Activated CD8-positive, alpha-beta T cell treated with anti-CD3 and anti-CD28 coated beads, Interleukin-2, amount 10 ng/mL, durations not matched to agents 7 days and 5 days (primary cell): ENCODE measurements at regions not wholly inside any gene's neighbourhood (a gene's known extent, or its start where the extent isn't known, plus 50 kb on each side); places are given as distances from the start of the nearest gene placed in this dataset.

Source experiments
- ATAC-seq: fragments of 150-1000 bp; cut with Tn5 transposase; one replicate; pipeline ENCODE4 v1.10.0; 2021; ENCODE audit warnings: moderate library complexity
- CTCF ChIA-PET: fragments of 350-600 bp; sonication (Branson Sonifier 250); formaldehyde crosslinking; loops from one replicate; lab custom pipeline; 2021; ENCODE audit warnings: antibody characterized with exemption; lab: Charles Lee
- POLR2A ChIA-PET: fragments of 350-600 bp; sonication (Branson Sonifier 250); formaldehyde crosslinking; loops from one replicate; lab custom pipeline; 2021; ENCODE audit warnings: antibody characterized with exemption; lab: Charles Lee
- DNase-seq: peaks from one replicate; pipeline ENCODE4 v3.0.0-alpha.2; 2020
- H3K27ac Mint-ChIP-seq: one replicate; pipeline ENCODE4 v1.8.0; 2021; ENCODE audit warnings: mild to moderate bottlenecking, mixed read lengths
- H3K27me3 Mint-ChIP-seq: one replicate; pipeline ENCODE4 v1.8.0; 2021; ENCODE audit warnings: low read depth, mixed read lengths
- H3K36me3 Mint-ChIP-seq: one replicate; pipeline ENCODE4 v1.8.0; 2021; ENCODE audit warnings: low read depth, mixed read lengths
- H3K4me1 Mint-ChIP-seq: one replicate; pipeline ENCODE4 v1.8.0; 2021; ENCODE audit warnings: low read depth, mixed read lengths
- H3K4me3 Mint-ChIP-seq: one replicate; pipeline ENCODE4 v1.8.0; 2021; ENCODE audit warnings: mild to moderate bottlenecking, mixed read lengths
- H3K9me3 Mint-ChIP-seq: one replicate; pipeline ENCODE4 v1.8.0; 2022; ENCODE audit warnings: mixed read lengths; ENCODE audit not compliant: insufficient read depth

GRCh38 chr11:104649002-104649401 lies 249.3 kb downstream of the CASP12 start:
- Mint-ChIP-seq H3K27ac (no peak overlapping the region), H3K4me1 (peaks cover 17% of the 10 kb centered on the region), H3K27me3 (no peaks in the 10 kb centered on the region), H3K4me3 (no peak overlapping the region), H3K36me3 (peaks cover 18% of the 10 kb centered on the region), H3K9me3 (peaks cover 12% of the 10 kb centered on the region)
- CTCF ChIA-PET, result no interaction called here
- DNase-seq (no peak), ATAC-seq (no peak)
- POLR2A ChIA-PET, result no interaction called here

- Mint-ChIP-seq H3K4me1 (peaks cover 8% of the 10 kb centered on the region), H3K36me3 (peaks cover 11% of the 10 kb centered on the region), H3K27me3 (no peaks in the 10 kb centered on the region), H3K9me3 (peaks cover 11% of the 10 kb centered on the region), H3K4me3 (no peak overlapping the region), H3K27ac (no peak overlapping the region)
- DNase-seq (no peak), ATAC-seq (no peak)
- CTCF ChIA-PET, result no interaction called here
- POLR2A ChIA-PET, result no interaction called here
Observed at GRCh38 chr11:104645261-104646222, 252.7 kb downstream of the CASP12 start.

GRCh38 chr11:104637662-104638170 lies 260.5 kb downstream of the CASP12 start:
- ChIA-PET POLR2A (no interaction called here), CTCF (no interaction called here)
- Mint-ChIP-seq H3K27ac (no peak overlapping the region), H3K36me3 (no peaks in the 10 kb centered on the region), H3K4me1 (peaks cover 2% of the 10 kb centered on the region), H3K4me3 (no peak overlapping the region), H3K9me3 (peaks cover 4% of the 10 kb centered on the region), H3K27me3 (no peaks in the 10 kb centered on the region)
- DNase-seq (no peak), ATAC-seq (no peak)

- ATAC-seq (no peak), DNase-seq (no peak)
- no peaks in the 10 kb centered on the region for H3K36me3 Mint-ChIP-seq
- no peaks in the 10 kb centered on the region for H3K4me1 Mint-ChIP-seq
- ChIA-PET CTCF (no interaction called here), POLR2A (no interaction called here)
- H3K9me3 Mint-ChIP-seq, result no peaks in the 10 kb centered on the region
- no peaks in the 10 kb centered on the region for H3K27me3 Mint-ChIP-seq
- no peak overlapping the region for H3K27ac Mint-ChIP-seq
- H3K4me3 Mint-ChIP-seq, result no peak overlapping the region
Observed at GRCh38 chr11:104633226-104633625, 265.0 kb downstream of the CASP12 start.

GRCh38 chr11:104630352-104630751 lies 267.9 kb downstream of the CASP12 start:
- Mint-ChIP-seq H3K4me1 (no peaks in the 10 kb centered on the region), H3K27me3 (no peaks in the 10 kb centered on the region), H3K36me3 (no peaks in the 10 kb centered on the region), H3K27ac (no peak overlapping the region), H3K4me3 (no peak overlapping the region), H3K9me3 (no peaks in the 10 kb centered on the region)
- DNase-seq (no peak), ATAC-seq (no peak)
- ChIA-PET POLR2A (no interaction called here), CTCF (no interaction called here)

- H3K27ac Mint-ChIP-seq, result no peak overlapping the region
- DNase-seq, result no peak
- ChIA-PET POLR2A (no interaction called here), CTCF (no interaction called here)
- H3K36me3 Mint-ChIP-seq, result no peaks in the 10 kb centered on the region
- ATAC-seq, result no peak
- no peak overlapping the region for H3K4me3 Mint-ChIP-seq
- H3K27me3 Mint-ChIP-seq, result no peaks in the 10 kb centered on the region
- peaks cover 4% of the 10 kb centered on the region for H3K9me3 Mint-ChIP-seq
- H3K4me1 Mint-ChIP-seq, result peaks cover 7% of the 10 kb centered on the region
Observed at GRCh38 chr11:104625246-104625645, 273.0 kb downstream of the CASP12 start.

GRCh38 chr11:104624021-104624420 lies 274.2 kb downstream of the CASP12 start:
- POLR2A ChIA-PET, result no interaction called here
- Mint-ChIP-seq H3K27ac (no peak overlapping the region), H3K4me3 (no peak overlapping the region), H3K36me3 (no peaks in the 10 kb centered on the region), H3K9me3 (peaks cover 4% of the 10 kb centered on the region), H3K27me3 (no peaks in the 10 kb centered on the region), H3K4me1 (peaks cover 7% of the 10 kb centered on the region)
- ATAC-seq (no peak), DNase-seq (no peak)
- CTCF ChIA-PET, result no interaction called here

GRCh38 chr11:104623518-104623917 lies 274.7 kb downstream of the CASP12 start:
- Mint-ChIP-seq H3K4me3 (no peak overlapping the region), H3K27ac (no peak overlapping the region), H3K36me3 (no peaks in the 10 kb centered on the region), H3K4me1 (peaks cover 7% of the 10 kb centered on the region), H3K27me3 (no peaks in the 10 kb centered on the region), H3K9me3 (peaks cover 4% of the 10 kb centered on the region)
- POLR2A ChIA-PET, result no interaction called here
- ATAC-seq, result no peak
- DNase-seq, result no peak
- CTCF ChIA-PET, result no interaction called here

GRCh38 chr11:104620991-104621390 lies 277.3 kb downstream of the CASP12 start:
- H3K9me3 Mint-ChIP-seq, result peaks cover 4% of the 10 kb centered on the region
- no peak overlapping the region for H3K27ac Mint-ChIP-seq
- no peaks in the 10 kb centered on the region for H3K27me3 Mint-ChIP-seq
- no peak overlapping the region for H3K4me3 Mint-ChIP-seq
- peaks cover 14% of the 10 kb centered on the region for H3K36me3 Mint-ChIP-seq
- ATAC-seq, result no peak
- ChIA-PET POLR2A (no interaction called here), CTCF (interaction anchor here (1.3 kb wide), 1 partner anchor 11 kb away, joined by 5 read pairs; no protein-coding TSS in a partner anchor)
- peaks cover 7% of the 10 kb centered on the region for H3K4me1 Mint-ChIP-seq
- DNase-seq, result no peak

GRCh38 chr11:104619751-104620150 lies 278.5 kb downstream of the CASP12 start:
- DNase-seq, result no peak
- H3K36me3 Mint-ChIP-seq, result peaks cover 21% of the 10 kb centered on the region
- CTCF ChIA-PET, result interaction anchor here (1.3 kb wide), 1 partner anchor 10 kb away, joined by 5 read pairs; no protein-coding TSS in a partner anchor
- POLR2A ChIA-PET, result no interaction called here
- H3K4me3 Mint-ChIP-seq, result no peak overlapping the region
- no peak for ATAC-seq
- H3K27ac Mint-ChIP-seq, result no peak overlapping the region
- H3K9me3 Mint-ChIP-seq, result peaks cover 4% of the 10 kb centered on the region
- H3K27me3 Mint-ChIP-seq, result no peaks in the 10 kb centered on the region
- H3K4me1 Mint-ChIP-seq, result peaks cover 7% of the 10 kb centered on the region

GRCh38 chr11:104618954-104619353 lies 279.3 kb downstream of the CASP12 start:
- no peak overlapping the region for H3K4me3 Mint-ChIP-seq
- H3K27ac Mint-ChIP-seq, result no peak overlapping the region
- peaks cover 9% of the 10 kb centered on the region for H3K4me1 Mint-ChIP-seq
- H3K36me3 Mint-ChIP-seq, result peaks cover 21% of the 10 kb centered on the region
- H3K9me3 Mint-ChIP-seq, result peaks cover 4% of the 10 kb centered on the region
- DNase-seq (no peak), ATAC-seq (no peak)
- CTCF ChIA-PET, result no interaction called here
- POLR2A ChIA-PET, result no interaction called here
- H3K27me3 Mint-ChIP-seq, result no peaks in the 10 kb centered on the region

- Mint-ChIP-seq H3K9me3 (peaks cover 4% of the 10 kb centered on the region), H3K27me3 (no peaks in the 10 kb centered on the region), H3K36me3 (peaks cover 21% of the 10 kb centered on the region), H3K4me3 (no peak overlapping the region), H3K4me1 (peaks cover 9% of the 10 kb centered on the region), H3K27ac (no peak overlapping the region)
- ATAC-seq (no peak), DNase-seq (no peak)
- ChIA-PET POLR2A (no interaction called here), CTCF (no interaction called here)
Observed at GRCh38 chr11:104614961-104615360, 283.3 kb downstream of the CASP12 start.
